GM21619 (cell line): ENCODE measurements at regions not wholly inside any gene's neighbourhood (a gene's known extent, or its start where the extent isn't known, plus 50 kb on each side); places are given as distances from the start of the nearest gene placed in this dataset.

Experiments
- ATAC-seq: cut with Tn5 transposase; IDR thresholded peaks from one replicate; pipeline ENCODE4 v1.9.1; 2021; ENCODE audit not compliant: unreplicated experiment

GRCh38 chr7:42457663-42458062, 220.7 kb upstream of the GLI3 start:
- ATAC-seq: no peak

GRCh38 chr7:42456756-42457276, 219.8 kb upstream of the GLI3 start:
- ATAC-seq: no peak

GRCh38 chr7:42456267-42456666, 219.3 kb upstream of the GLI3 start:
- ATAC-seq: no peak

GRCh38 chr7:42453931-42454361, 216.9 kb upstream of the GLI3 start:
- no peak for ATAC-seq

- ATAC-seq: no peak
These were observed 215.3 kb upstream of the GLI3 start for GRCh38 chr7:42452356-42452755.

- no peak for ATAC-seq
These were observed 212.4 kb upstream of the GLI3 start for GRCh38 chr7:42449431-42449830.

- no peak for ATAC-seq
These were observed 211.9 kb upstream of the GLI3 start for GRCh38 chr7:42448901-42449300.

- no peak for ATAC-seq
These were observed 208.7 kb upstream of the GLI3 start for GRCh38 chr7:42445691-42446090.

GRCh38 chr7:42440951-42441350, 203.9 kb upstream of the GLI3 start:
- ATAC-seq: no peak

- no peak for ATAC-seq
These were observed 195.6 kb upstream of the GLI3 start for GRCh38 chr7:42432644-42433043.

- no peak for ATAC-seq
These were observed 194.9 kb upstream of the GLI3 start for GRCh38 chr7:42431873-42432272.

GRCh38 chr7:42429339-42429738, 192.3 kb upstream of the GLI3 start:
- no peak for ATAC-seq

- no peak for ATAC-seq
These were observed 189.2 kb upstream of the GLI3 start for GRCh38 chr7:42426163-42426562.

- no peak for ATAC-seq
These were observed 178.0 kb upstream of the GLI3 start for GRCh38 chr7:42414941-42415505.

- ATAC-seq: no peak
These were observed 177.0 kb upstream of the GLI3 start for GRCh38 chr7:42414028-42414427.

GRCh38 chr7:42409296-42409695, 172.3 kb upstream of the GLI3 start:
- no peak for ATAC-seq

GRCh38 chr7:42407833-42408232, 170.8 kb upstream of the GLI3 start:
- ATAC-seq: no peak

- no peak for ATAC-seq
These were observed 170.2 kb upstream of the GLI3 start for GRCh38 chr7:42407021-42407710.

GRCh38 chr7:42406358-42406757, 169.3 kb upstream of the GLI3 start:
- ATAC-seq: no peak

- ATAC-seq: no peak
These were observed 168.8 kb upstream of the GLI3 start for GRCh38 chr7:42405782-42406181.

- ATAC-seq: no peak
These were observed 166.8 kb upstream of the GLI3 start for GRCh38 chr7:42403831-42404230.

GRCh38 chr7:42400961-42401360, 164.0 kb upstream of the GLI3 start:
- ATAC-seq: no peak
